IMR-90 (cell line): ENCODE measurements at regions not wholly inside any gene's neighbourhood (a gene's known extent, or its start where the extent isn't known, plus 50 kb on each side); places are given as distances from the start of the nearest gene placed in this dataset.

ENCODE experiments used
- CEBPB ChIP-seq: IDR thresholded peaks from 2 replicates; pipeline ENCODE4 v1.6.1; 2012; ENCODE audit warnings: low read depth, low read length, improper control_type of control experiment
- CHD1 ChIP-seq: IDR thresholded peaks from 2 replicates; pipeline ENCODE4 v1.6.1; 2012; ENCODE audit warnings: low read depth, low read length, improper control_type of control experiment
- MAFK ChIP-seq: IDR thresholded peaks from 2 replicates; pipeline ENCODE4 v1.6.1; 2012; ENCODE audit warnings: low read depth, low read length, improper control_type of control experiment
- MAZ ChIP-seq: IDR thresholded peaks from 2 replicates; pipeline ENCODE4 v1.6.1; 2012; ENCODE audit warnings: low read depth, mild to moderate bottlenecking, low read length, improper control_type of control experiment, moderate library complexity, borderline replicate concordance
- POLR2A ChIP-seq: IDR thresholded peaks from 2 replicates; pipeline ENCODE4 v1.6.1; 2012; ENCODE audit warnings: mild to moderate bottlenecking, low read depth, low read length
- RAD21 ChIP-seq: IDR thresholded peaks from 2 replicates; pipeline ENCODE4 v1.6.1; 2012; ENCODE audit warnings: low read length, improper control_type of control experiment
- RCOR1 ChIP-seq: IDR thresholded peaks from 2 replicates; pipeline ENCODE4 v1.6.1; 2012; ENCODE audit warnings: mild to moderate bottlenecking, low read length, improper control_type of control experiment; ENCODE audit not compliant: insufficient replicate concordance
- RFX5 ChIP-seq: IDR thresholded peaks from 2 replicates; pipeline ENCODE4 v1.8.0; 2012; ENCODE audit warnings: low read depth, mild to moderate bottlenecking, low read length, moderate library complexity
- SMC3 ChIP-seq: fragments of 150-350 bp; IDR thresholded peaks from 2 replicates; pipeline ENCODE4 v1.6.1; 2016; ENCODE audit warnings: low read depth, mild to moderate bottlenecking, antibody characterized with exemption, low read length, moderate library complexity
- TF ChIP-seq, protein P1 (sequence below): conservative IDR thresholded peaks from 2 replicates; pipeline ENCODE4 v1.5.1; 2012; ENCODE audit warnings: mild to moderate bottlenecking, low read depth, low read length, improper control_type of control experiment
- TF ChIP-seq, protein P2 (sequence below): fragments of 150-350 bp; IDR thresholded peaks from 2 replicates; pipeline ENCODE4 v1.6.1; 2016; ENCODE audit warnings: low read depth, mild to moderate bottlenecking, low read length, moderate library complexity, borderline replicate concordance
- TF ChIP-seq, protein P3 (sequence below): fragments of 150-350 bp; IDR thresholded peaks from 2 replicates; pipeline ENCODE4 v1.6.1; 2017; ENCODE audit warnings: mild to moderate bottlenecking, antibody characterized with exemption, low read length, low read depth

DNA sequence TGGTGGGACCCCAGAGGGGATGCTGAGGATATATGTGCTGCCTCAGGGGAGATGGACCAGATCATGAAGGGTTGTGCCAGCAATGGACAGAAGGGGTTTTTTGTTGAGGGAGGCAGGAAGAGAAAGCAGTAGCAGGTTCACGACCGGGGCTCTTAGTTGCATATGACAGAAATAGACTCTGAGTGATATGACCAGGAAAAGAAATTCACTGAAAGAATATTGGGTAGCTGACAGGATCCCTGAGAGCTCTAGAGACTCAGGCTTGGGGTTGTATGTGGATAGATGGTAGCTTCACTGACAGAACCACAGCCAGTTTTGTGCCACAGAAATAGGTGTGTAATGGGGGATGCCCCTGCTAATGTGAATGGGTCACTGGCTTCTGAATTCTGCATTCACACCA lies 241.6 kb downstream of the ZNF621 start:
- TF ChIP-seq, protein P1, sequence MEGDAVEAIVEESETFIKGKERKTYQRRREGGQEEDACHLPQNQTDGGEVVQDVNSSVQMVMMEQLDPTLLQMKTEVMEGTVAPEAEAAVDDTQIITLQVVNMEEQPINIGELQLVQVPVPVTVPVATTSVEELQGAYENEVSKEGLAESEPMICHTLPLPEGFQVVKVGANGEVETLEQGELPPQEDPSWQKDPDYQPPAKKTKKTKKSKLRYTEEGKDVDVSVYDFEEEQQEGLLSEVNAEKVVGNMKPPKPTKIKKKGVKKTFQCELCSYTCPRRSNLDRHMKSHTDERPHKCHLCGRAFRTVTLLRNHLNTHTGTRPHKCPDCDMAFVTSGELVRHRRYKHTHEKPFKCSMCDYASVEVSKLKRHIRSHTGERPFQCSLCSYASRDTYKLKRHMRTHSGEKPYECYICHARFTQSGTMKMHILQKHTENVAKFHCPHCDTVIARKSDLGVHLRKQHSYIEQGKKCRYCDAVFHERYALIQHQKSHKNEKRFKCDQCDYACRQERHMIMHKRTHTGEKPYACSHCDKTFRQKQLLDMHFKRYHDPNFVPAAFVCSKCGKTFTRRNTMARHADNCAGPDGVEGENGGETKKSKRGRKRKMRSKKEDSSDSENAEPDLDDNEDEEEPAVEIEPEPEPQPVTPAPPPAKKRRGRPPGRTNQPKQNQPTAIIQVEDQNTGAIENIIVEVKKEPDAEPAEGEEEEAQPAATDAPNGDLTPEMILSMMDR = no peak
- TF ChIP-seq RFX5 (no peak), POLR2A (no peak), MAZ (no peak), MAFK (no peak), RAD21 (no peak), CHD1 (no peak), RCOR1 (no peak), CEBPB (no peak), SMC3 (no peak)
- TF ChIP-seq, protein P2, sequence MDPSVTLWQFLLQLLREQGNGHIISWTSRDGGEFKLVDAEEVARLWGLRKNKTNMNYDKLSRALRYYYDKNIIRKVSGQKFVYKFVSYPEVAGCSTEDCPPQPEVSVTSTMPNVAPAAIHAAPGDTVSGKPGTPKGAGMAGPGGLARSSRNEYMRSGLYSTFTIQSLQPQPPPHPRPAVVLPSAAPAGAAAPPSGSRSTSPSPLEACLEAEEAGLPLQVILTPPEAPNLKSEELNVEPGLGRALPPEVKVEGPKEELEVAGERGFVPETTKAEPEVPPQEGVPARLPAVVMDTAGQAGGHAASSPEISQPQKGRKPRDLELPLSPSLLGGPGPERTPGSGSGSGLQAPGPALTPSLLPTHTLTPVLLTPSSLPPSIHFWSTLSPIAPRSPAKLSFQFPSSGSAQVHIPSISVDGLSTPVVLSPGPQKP = no peak
- TF ChIP-seq, protein P3, sequence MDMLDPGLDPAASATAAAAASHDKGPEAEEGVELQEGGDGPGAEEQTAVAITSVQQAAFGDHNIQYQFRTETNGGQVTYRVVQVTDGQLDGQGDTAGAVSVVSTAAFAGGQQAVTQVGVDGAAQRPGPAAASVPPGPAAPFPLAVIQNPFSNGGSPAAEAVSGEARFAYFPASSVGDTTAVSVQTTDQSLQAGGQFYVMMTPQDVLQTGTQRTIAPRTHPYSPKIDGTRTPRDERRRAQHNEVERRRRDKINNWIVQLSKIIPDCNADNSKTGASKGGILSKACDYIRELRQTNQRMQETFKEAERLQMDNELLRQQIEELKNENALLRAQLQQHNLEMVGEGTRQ = no peak
